ENCODE measurements at regions not wholly inside any gene's neighbourhood (a gene's known extent, or its start where the extent isn't known, plus 50 kb on each side); places are given as distances from the start of the nearest gene placed in this dataset.

- DNase-seq: no peak
Measured at GRCh38 chr13:57918086-57918485, 286.5 kb downstream of the PCDH17 start.

- DNase-seq: no peak
Measured at GRCh38 chr13:57918913-57919312, 287.4 kb downstream of the PCDH17 start.

GRCh38 chr13:57925250-57925649 lies 293.7 kb downstream of the PCDH17 start:
- no peak for DNase-seq

GRCh38 chr13:57925751-57926150 lies 294.2 kb downstream of the PCDH17 start:
- no peak for DNase-seq

GRCh38 chr13:57932061-57932460 lies 300.5 kb downstream of the PCDH17 start:
- no peak for DNase-seq

- no peak for DNase-seq
Measured at GRCh38 chr13:57933606-57934005, 302.1 kb downstream of the PCDH17 start.

- DNase-seq: no peak
Measured at GRCh38 chr13:57935965-57936364, 304.4 kb downstream of the PCDH17 start.

GRCh38 chr13:57946361-57946760 lies 314.8 kb downstream of the PCDH17 start:
- no peak for DNase-seq

GRCh38 chr13:57948884-57949283 lies 317.3 kb downstream of the PCDH17 start:
- no peak for DNase-seq

- no peak for DNase-seq
Measured at GRCh38 chr13:57969951-57970350, 338.4 kb downstream of the PCDH17 start.

GRCh38 chr13:57970404-57970803 lies 338.9 kb downstream of the PCDH17 start:
- DNase-seq: no peak

GRCh38 chr13:57982782-57983181 lies 351.2 kb downstream of the PCDH17 start:
- DNase-seq: no peak

GRCh38 chr13:57988276-57988675 lies 356.7 kb downstream of the PCDH17 start:
- DNase-seq: no peak

GRCh38 chr13:57991041-57991440 lies 359.5 kb downstream of the PCDH17 start:
- DNase-seq: no peak

- no peak for DNase-seq
Measured at GRCh38 chr13:57992416-57992815, 360.9 kb downstream of the PCDH17 start.

- DNase-seq: no peak
Measured at GRCh38 chr13:57996717-57997116, 365.2 kb downstream of the PCDH17 start.

GRCh38 chr13:58004751-58005150 lies 373.2 kb downstream of the PCDH17 start:
- no peak for DNase-seq

- no peak for DNase-seq
Measured at GRCh38 chr13:58018020-58018419, 386.5 kb downstream of the PCDH17 start.

GRCh38 chr13:58018865-58019264 lies 387.3 kb downstream of the PCDH17 start:
- DNase-seq: no peak

- no peak for DNase-seq
Measured at GRCh38 chr13:58024103-58024502, 392.6 kb downstream of the PCDH17 start.

GRCh38 chr13:58025821-58026220 lies 394.3 kb downstream of the PCDH17 start:
- DNase-seq: no peak

GRCh38 chr13:58032676-58033460 lies 401.3 kb downstream of the PCDH17 start:
- DNase-seq: no peak

GRCh38 chr13:58043971-58044370 lies 412.4 kb downstream of the PCDH17 start:
- DNase-seq: no peak

- DNase-seq: no peak
Measured at GRCh38 chr13:58048670-58049069, 417.1 kb downstream of the PCDH17 start.

- DNase-seq: no peak
Measured at GRCh38 chr13:58051396-58051795, 419.9 kb downstream of the PCDH17 start.

All from NCI-H226 (cell line).